ENCODE measurements at regions not wholly inside any gene's neighbourhood (a gene's known extent, or its start where the extent isn't known, plus 50 kb on each side); places are given as distances from the start of the nearest gene placed in this dataset.

- Mint-ChIP-seq H3K4me3 (no peak overlapping the region), H3K9me3 (no peaks in the 10 kb centered on the region), H3K27me3 (peaks cover 7% of the 10 kb centered on the region), H3K36me3 (ENCODE audit: low read depth) (no peaks in the 10 kb centered on the region), H3K4me1 (ENCODE audit: low read depth) (no peaks in the 10 kb centered on the region), H3K27ac (no peak overlapping the region)
- no peak for DNase-seq
Observed at GRCh38 chr20:43863821-43864544, 50.7 kb upstream of the TOX2 start.

DNA sequence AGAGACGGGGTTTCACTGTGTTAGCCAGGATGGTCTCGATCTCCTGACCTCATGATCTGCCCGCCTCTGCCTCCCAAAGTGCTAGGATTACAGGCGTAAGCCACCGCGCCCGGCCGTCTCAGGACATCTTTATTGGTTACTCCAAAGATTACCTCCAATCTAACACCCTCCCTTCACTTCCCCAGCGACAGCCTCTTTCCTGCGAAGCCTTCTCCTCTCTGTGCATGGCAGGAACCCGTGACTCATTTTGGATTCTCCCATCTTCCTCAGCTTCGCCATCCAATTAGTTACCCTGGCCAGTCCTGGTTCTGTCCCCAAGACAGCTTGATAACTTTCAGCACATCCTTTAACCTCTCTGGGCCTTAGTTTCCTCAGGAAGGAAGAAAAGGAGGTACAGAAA is 51.3 kb upstream of the TOX2 start:
- Mint-ChIP-seq H3K4me3 (no peak overlapping the region), H3K9me3 (no peaks in the 10 kb centered on the region), H3K36me3 (ENCODE audit: low read depth) (no peaks in the 10 kb centered on the region), H3K4me1 (ENCODE audit: low read depth) (no peaks in the 10 kb centered on the region), H3K27me3 (peaks cover 7% of the 10 kb centered on the region), H3K27ac (no peak overlapping the region)
- DNase-seq = no peak

- Mint-ChIP-seq H3K27ac (no peak overlapping the region), H3K4me3 (no peak overlapping the region), H3K4me1 (ENCODE audit: low read depth) (no peaks in the 10 kb centered on the region), H3K27me3 (peaks cover 7% of the 10 kb centered on the region), H3K36me3 (ENCODE audit: low read depth) (no peaks in the 10 kb centered on the region), H3K9me3 (no peaks in the 10 kb centered on the region)
- no peak for DNase-seq
Observed at GRCh38 chr20:43862438-43862837, 52.2 kb upstream of the TOX2 start.

DNA sequence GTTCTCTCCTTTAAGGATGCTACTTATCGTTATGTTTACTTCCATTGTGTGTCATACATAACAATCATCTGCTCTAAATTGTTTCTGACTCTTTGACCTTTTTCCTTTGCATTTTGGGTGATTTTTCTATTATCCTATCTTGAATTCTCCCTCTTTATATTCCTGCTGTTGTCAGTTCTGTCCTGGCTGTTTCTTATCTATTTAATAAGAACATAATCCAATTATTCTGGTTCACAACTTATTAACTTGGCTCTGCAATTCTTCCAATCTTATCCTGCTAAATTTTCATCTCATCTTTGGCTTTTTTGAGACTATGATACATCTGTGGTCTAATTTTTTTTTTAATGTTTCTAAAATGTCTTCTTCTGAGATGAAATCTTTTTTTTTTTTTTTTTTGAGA is 54.7 kb upstream of the TOX2 start:
- H3K4me1 Mint-ChIP-seq (ENCODE audit: low read depth) = no peaks in the 10 kb centered on the region
- no peak overlapping the region for H3K4me3 Mint-ChIP-seq
- H3K36me3 Mint-ChIP-seq (ENCODE audit: low read depth) = no peaks in the 10 kb centered on the region
- H3K9me3 Mint-ChIP-seq = no peaks in the 10 kb centered on the region
- no peak for DNase-seq
- peaks cover 7% of the 10 kb centered on the region for H3K27me3 Mint-ChIP-seq
- H3K27ac Mint-ChIP-seq = no peak overlapping the region

- H3K4me3 Mint-ChIP-seq = no peak overlapping the region
- no peak overlapping the region for H3K27ac Mint-ChIP-seq
- H3K4me1 Mint-ChIP-seq (ENCODE audit: low read depth) = no peaks in the 10 kb centered on the region
- H3K9me3 Mint-ChIP-seq = no peaks in the 10 kb centered on the region
- no peak for DNase-seq
- peaks cover 7% of the 10 kb centered on the region for H3K27me3 Mint-ChIP-seq
- no peaks in the 10 kb centered on the region for H3K36me3 Mint-ChIP-seq (ENCODE audit: low read depth)
Observed at GRCh38 chr20:43857932-43858331, 56.7 kb upstream of the TOX2 start.

GRCh38 chr20:43857127-43857526 is 57.5 kb upstream of the TOX2 start:
- Mint-ChIP-seq H3K27me3 (peaks cover 5% of the 10 kb centered on the region), H3K27ac (no peak overlapping the region), H3K4me3 (no peak overlapping the region), H3K4me1 (ENCODE audit: low read depth) (no peaks in the 10 kb centered on the region), H3K9me3 (no peaks in the 10 kb centered on the region), H3K36me3 (ENCODE audit: low read depth) (no peaks in the 10 kb centered on the region)
- no peak for DNase-seq

DNA sequence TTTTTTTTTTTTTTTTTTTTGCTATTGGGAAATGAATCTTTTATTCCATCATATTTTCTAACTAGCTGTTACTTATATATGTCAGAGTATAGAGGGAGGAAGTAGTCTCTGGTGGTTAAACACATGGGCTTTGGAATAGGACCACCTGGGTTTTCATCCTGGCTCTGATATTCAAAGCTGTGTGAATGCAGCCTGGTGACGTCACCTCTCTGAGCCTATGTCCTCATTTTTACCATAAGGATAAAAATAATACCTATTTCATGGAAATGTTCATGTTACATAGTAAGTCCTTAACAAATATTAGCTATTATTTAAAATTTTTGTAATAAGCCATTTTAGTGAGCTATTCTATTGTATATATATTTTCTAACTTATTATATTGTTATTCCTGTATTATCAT is 58.8 kb upstream of the TOX2 start:
- no peak for DNase-seq
- Mint-ChIP-seq H3K4me3 (no peak overlapping the region), H3K4me1 (ENCODE audit: low read depth) (no peaks in the 10 kb centered on the region)

DNA sequence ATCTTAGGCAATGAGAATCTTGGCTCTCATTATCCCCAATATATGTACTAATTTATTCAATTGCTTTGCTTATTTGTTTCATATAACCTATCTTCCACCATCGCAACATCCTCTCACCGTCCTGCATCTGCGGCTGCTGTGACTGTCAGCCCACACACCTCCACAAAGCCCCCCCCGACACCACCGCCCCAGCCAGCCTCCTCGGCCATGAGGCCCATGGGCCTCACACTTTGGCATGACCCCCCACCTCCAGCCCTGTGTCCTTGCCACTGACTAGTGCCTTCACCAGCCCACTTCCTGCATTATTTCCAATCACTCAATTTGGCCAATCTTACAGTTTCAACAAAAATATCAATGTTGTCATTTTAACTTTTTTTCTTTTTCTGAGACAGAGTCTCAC is 60.7 kb upstream of the TOX2 start:
- Mint-ChIP-seq H3K27me3 (no peaks in the 10 kb centered on the region), H3K9me3 (no peaks in the 10 kb centered on the region), H3K4me3 (no peak overlapping the region), H3K27ac (no peak overlapping the region), H3K4me1 (ENCODE audit: low read depth) (no peaks in the 10 kb centered on the region), H3K36me3 (ENCODE audit: low read depth) (no peaks in the 10 kb centered on the region)
- DNase-seq = no peak

More for the DNA sequence above, 58.8 kb upstream of the TOX2 start:
- H3K27ac Mint-ChIP-seq = no peak overlapping the region
- peaks cover 3% of the 10 kb centered on the region for H3K27me3 Mint-ChIP-seq
- H3K36me3 Mint-ChIP-seq (ENCODE audit: low read depth) = no peaks in the 10 kb centered on the region
- no peaks in the 10 kb centered on the region for H3K9me3 Mint-ChIP-seq

DNA sequence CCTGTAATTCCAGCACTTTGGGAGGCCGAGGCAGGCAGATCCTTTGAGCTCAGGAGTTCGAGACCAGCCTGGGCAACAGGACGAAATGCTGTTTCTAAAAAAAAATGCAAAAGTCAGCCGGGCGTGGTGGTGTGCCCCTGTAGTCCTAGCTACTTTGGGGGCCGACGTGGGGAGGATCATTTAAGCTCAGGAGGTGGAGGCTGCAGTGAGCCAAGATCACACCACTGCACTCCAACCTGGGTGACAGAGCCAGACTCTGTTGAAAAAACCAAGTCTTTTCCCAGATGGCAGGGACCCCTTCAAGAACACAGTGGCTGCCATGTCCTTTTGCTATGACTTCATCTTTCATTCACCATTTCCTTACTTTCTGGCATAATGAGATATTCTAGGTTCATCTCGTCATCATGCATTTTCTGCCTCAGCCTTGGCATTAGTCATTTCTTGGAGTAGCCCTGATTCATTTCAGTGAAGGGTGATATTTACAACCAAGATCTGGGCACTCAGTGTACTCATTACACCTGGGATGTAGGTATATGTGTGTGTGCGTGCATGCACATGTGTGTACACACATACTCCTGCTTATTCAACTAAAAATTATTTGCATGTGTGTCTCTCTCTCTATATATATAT is 61.4 kb upstream of the TOX2 start:
- Mint-ChIP-seq H3K9me3 (no peaks in the 10 kb centered on the region), H3K27ac (no peak overlapping the region), H3K27me3 (no peaks in the 10 kb centered on the region), H3K4me3 (no peak overlapping the region), H3K4me1 (ENCODE audit: low read depth) (no peaks in the 10 kb centered on the region), H3K36me3 (ENCODE audit: low read depth) (no peaks in the 10 kb centered on the region)
- DNase-seq = no peak

- Mint-ChIP-seq H3K9me3 (no peaks in the 10 kb centered on the region), H3K27me3 (no peaks in the 10 kb centered on the region), H3K4me3 (no peak overlapping the region), H3K4me1 (ENCODE audit: low read depth) (peaks cover 19% of the 10 kb centered on the region), H3K36me3 (ENCODE audit: low read depth) (no peaks in the 10 kb centered on the region), H3K27ac (no peak overlapping the region)
- DNase-seq = no peak
Observed at GRCh38 chr20:43849496-43850186, 65.0 kb upstream of the TOX2 start.

DNA sequence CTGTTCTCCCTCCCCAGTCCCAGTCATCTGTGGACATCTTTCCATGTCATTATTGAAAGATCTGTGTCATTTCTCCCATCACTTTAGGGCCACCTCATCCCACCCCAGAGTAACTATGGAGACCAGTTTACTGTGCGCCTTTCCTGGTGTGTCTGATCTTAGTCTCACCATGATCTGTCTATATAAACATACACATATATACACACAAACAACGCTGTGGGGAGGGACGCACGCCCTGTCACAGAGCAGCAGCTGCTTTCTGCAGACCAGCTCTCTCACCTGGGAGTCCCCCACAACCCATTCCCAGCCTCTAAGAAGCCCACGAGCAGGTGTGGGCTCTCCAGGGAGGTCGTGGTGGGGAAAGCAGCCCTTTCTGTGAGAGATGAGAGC is 68.1 kb upstream of the TOX2 start:
- Mint-ChIP-seq H3K27ac (no peak overlapping the region), H3K9me3 (no peaks in the 10 kb centered on the region), H3K4me3 (no peak overlapping the region), H3K36me3 (ENCODE audit: low read depth) (no peaks in the 10 kb centered on the region), H3K27me3 (peaks cover 1% of the 10 kb centered on the region), H3K4me1 (ENCODE audit: low read depth) (peaks cover 21% of the 10 kb centered on the region)
- DNase-seq = no peak

GRCh38 chr20:43844778-43845614 is 69.7 kb upstream of the TOX2 start:
- Mint-ChIP-seq H3K9me3 (no peaks in the 10 kb centered on the region), H3K4me1 (ENCODE audit: low read depth) (peaks cover 28% of the 10 kb centered on the region), H3K4me3 (no peak overlapping the region), H3K36me3 (ENCODE audit: low read depth) (no peaks in the 10 kb centered on the region), H3K27ac (no peak overlapping the region), H3K27me3 (peaks cover 8% of the 10 kb centered on the region)
- DNase-seq = no peak

GRCh38 chr20:43843965-43844660 is 70.5 kb upstream of the TOX2 start:
- no peak overlapping the region for H3K27ac Mint-ChIP-seq
- no peak overlapping the region for H3K4me3 Mint-ChIP-seq
- no peak for DNase-seq
- H3K4me1 Mint-ChIP-seq (ENCODE audit: low read depth) = peaks cover 37% of the 10 kb centered on the region
- peaks cover 12% of the 10 kb centered on the region for H3K27me3 Mint-ChIP-seq
- no peaks in the 10 kb centered on the region for H3K9me3 Mint-ChIP-seq
- H3K36me3 Mint-ChIP-seq (ENCODE audit: low read depth) = no peaks in the 10 kb centered on the region
